22Rv1 (cell line): ENCODE measurements at regions not wholly inside any gene's neighbourhood (a gene's known extent, or its start where the extent isn't known, plus 50 kb on each side); places are given as distances from the start of the nearest gene placed in this dataset.

Experiments
- H3K27ac ChIP-seq: fragments of 450-650 bp; 2 replicates; pipeline ENCODE4 v1.5.1; 2017
- ZFX ChIP-seq: fragments of 450-650 bp; IDR thresholded peaks from 2 replicates; pipeline ENCODE4 v1.6.1; 2017; ENCODE audit warnings: antibody characterized with exemption, borderline replicate concordance
- TF ChIP-seq, protein P1 (sequence below): fragments of 450-650 bp; IDR thresholded peaks from 2 replicates; pipeline ENCODE4 v1.5.1; 2017; ENCODE audit warnings: mild to moderate bottlenecking

DNA sequence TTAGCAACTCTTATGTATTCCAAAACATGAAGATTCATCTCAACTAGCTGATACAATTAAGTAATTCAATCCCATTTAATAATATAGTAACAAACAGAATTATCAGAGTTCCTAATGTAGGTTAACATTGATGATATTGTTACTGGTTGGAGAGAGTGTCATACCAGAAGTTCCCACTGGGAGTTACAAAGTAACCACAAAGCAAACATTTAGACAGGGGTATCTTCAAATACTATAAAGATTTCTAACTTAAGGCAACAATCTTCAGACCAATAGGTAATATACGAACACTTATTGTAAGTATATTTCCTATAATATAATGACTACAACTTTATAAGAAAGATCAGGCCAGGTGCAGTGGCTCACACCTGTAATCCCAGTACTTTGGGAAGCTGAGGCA is 1372.9 kb upstream of the PIK3C3 start:
- TF ChIP-seq ZFX = no peak
- TF ChIP-seq, protein P1, sequence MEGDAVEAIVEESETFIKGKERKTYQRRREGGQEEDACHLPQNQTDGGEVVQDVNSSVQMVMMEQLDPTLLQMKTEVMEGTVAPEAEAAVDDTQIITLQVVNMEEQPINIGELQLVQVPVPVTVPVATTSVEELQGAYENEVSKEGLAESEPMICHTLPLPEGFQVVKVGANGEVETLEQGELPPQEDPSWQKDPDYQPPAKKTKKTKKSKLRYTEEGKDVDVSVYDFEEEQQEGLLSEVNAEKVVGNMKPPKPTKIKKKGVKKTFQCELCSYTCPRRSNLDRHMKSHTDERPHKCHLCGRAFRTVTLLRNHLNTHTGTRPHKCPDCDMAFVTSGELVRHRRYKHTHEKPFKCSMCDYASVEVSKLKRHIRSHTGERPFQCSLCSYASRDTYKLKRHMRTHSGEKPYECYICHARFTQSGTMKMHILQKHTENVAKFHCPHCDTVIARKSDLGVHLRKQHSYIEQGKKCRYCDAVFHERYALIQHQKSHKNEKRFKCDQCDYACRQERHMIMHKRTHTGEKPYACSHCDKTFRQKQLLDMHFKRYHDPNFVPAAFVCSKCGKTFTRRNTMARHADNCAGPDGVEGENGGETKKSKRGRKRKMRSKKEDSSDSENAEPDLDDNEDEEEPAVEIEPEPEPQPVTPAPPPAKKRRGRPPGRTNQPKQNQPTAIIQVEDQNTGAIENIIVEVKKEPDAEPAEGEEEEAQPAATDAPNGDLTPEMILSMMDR = no peak
- H3K27ac ChIP-seq = no peak overlapping the region

DNA sequence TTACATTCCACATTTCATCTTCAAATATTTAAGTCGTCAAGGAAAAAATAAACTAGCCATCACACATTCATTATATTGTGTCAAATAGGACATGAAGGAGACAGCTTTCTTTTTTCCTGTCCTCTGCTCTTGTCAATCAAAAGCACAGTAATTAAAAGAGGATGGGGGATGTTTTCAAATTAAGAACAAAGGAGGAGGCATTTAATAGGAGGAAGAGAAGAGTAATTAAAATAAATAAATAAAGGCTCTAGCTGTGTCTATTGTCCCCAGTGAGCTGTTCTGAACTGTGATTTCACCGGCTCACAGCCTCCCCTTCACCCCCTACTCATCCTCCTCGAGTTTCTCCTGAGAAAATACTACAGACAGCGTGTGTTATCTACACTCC is 1377.1 kb upstream of the PIK3C3 start:
- no peak overlapping the region for H3K27ac ChIP-seq
- TF ChIP-seq, protein P1 = no peak
- TF ChIP-seq ZFX = no peak

DNA sequence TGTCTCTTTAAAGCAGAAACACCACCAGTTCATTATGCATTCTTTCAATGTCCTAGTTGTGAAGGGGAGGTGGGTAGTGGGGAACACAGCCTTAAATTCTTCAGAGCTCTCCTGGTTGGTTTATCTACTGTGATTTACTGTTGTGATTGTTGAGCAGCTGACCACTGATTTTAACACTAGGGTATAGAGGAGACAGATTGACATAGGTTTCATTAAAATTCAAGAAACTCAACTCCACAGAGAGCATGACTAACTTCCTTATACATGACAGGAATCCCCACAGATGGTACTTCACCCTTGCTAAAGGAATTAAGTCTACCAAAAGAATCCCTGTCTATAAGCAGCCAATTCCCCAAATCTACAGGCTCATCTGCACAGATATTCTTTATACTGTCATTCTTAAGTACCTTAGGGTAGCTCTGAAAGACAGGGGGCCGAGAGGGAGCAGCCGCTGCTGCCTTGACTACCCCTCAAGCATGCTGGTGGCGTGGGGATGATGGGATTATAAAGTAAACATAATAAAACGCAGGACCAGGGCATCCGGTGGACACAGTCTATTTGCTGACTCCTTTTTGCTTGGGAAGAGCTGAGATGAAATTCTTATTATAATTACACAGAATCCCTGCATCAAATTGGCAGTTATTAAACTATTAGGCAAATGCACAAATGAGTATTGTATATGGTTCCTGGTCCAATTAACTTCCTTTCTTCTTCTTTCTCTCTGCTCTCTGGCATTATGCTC is 1377.6 kb upstream of the PIK3C3 start:
- no peak overlapping the region for H3K27ac ChIP-seq
- TF ChIP-seq, protein P1 = no peak
- no peak for TF ChIP-seq ZFX

DNA sequence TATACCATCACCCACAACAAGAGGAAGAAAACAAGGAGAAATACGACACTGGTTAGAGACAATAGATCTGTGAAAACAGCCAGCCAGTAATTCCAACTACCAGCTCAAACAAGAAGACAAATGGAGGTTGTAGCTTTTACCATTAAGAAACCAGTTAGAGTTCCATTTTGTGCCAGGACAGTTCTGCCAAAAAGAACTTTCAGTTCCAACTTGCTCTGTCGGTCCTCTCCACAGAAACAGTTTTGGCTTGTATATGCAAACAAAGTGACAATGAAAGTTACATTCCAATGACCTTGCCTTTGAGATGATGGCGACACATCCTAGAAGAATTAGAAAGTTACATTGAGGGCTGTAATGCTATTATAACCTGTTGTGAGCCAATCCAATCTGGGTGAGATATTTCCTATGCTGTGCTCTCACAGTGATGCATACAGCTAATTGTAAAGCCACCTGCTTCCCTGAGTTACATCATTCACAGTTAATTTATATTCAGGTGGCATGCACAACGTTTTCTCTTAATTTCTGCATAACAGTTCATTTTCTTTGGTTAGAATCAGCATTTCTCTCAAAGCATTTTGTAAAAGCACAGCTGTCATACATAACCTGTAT is 1378.4 kb upstream of the PIK3C3 start:
- TF ChIP-seq ZFX = no peak
- TF ChIP-seq, protein P1 = no peak
- no peak overlapping the region for H3K27ac ChIP-seq

DNA sequence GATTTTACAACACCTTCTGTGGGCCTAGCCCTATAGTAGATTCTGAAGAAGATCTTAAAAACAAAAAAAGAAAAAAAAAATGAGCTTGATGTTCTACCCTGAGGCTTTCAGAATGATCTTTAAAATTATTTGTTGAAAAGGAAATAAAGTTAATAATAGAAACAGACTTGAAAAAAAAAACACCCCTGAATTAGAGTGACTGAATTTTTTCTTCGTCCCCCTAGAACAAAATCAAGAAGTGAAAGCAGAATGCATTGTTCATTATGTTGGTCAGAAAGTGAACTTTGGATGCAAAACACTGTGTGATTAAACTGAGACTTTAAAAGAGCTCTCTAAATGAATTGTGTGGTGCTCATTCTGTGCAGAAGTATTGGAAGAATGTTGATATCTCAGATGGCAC is 1384.4 kb upstream of the PIK3C3 start:
- TF ChIP-seq, protein P1 = no peak
- TF ChIP-seq ZFX = no peak
- no peak overlapping the region for H3K27ac ChIP-seq

DNA sequence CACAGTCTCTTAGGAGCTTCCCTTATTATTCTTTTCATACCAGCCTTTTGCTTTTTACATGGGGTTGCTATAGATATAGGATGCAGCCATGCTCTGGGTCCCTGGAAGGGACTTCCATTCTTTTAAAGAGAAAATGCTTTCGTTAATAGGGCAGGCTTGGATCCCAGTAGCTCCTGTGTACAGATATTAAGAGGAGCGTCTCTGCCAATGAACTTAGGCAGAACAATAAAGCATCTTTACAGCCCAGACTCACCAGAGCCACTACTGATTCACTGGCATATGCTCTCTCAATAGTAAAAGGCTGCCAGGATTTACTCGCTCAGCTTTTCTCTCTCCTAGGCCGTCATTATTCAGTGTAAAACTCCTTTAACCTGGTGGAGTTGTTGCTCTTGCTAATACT is 1385.4 kb upstream of the PIK3C3 start:
- TF ChIP-seq, protein P1 = no peak
- no peak for TF ChIP-seq ZFX
- no peak overlapping the region for H3K27ac ChIP-seq

DNA sequence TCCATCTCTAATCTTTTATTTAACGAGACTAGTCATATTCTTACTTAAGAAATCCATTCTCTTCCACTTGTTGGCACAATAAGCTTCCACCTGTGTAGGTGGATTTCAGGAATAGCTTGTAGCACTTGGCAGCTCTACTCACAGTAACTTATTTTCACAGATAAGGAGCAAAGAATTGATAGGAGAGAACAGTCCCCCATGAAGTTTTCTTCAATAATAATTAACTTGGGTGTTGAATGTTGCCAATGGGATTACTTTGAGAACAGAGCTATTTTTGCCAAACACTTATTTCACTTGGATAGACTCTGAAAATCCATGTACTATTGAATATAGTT is 1388.6 kb upstream of the PIK3C3 start:
- H3K27ac ChIP-seq = no peak overlapping the region
- no peak for TF ChIP-seq ZFX
- TF ChIP-seq, protein P1 = no peak
